Panc1 (cell line): ENCODE measurements at regions not wholly inside any gene's neighbourhood (a gene's known extent, or its start where the extent isn't known, plus 50 kb on each side); places are given as distances from the start of the nearest gene placed in this dataset.

Source experiments
- POLR2AphosphoS5 ChIP-seq: IDR thresholded peaks from 2 replicates; pipeline ENCODE4 v1.6.1; 2012; ENCODE audit warnings: mild to moderate bottlenecking, low read depth, low read length, moderate library complexity
- TF ChIP-seq, protein P1 (sequence below): fragments of 450-650 bp; IDR thresholded peaks from 2 replicates; pipeline ENCODE4 v1.5.1; 2017; ENCODE audit warnings: mild to moderate bottlenecking
- TF ChIP-seq, protein P2 (sequence below), 2 experiments: IDR thresholded peaks; 2 replicates each; pipeline ENCODE4 v1.6.1; 2011 to 2012; ENCODE audit warnings: low read depth in 2 of 2, control low read depth in 1 of 2, low read length in 1 of 2, mild to moderate bottlenecking in 1 of 2, moderate library complexity in 1 of 2; ENCODE audit not compliant: insufficient read depth in 1 of 2

DNA sequence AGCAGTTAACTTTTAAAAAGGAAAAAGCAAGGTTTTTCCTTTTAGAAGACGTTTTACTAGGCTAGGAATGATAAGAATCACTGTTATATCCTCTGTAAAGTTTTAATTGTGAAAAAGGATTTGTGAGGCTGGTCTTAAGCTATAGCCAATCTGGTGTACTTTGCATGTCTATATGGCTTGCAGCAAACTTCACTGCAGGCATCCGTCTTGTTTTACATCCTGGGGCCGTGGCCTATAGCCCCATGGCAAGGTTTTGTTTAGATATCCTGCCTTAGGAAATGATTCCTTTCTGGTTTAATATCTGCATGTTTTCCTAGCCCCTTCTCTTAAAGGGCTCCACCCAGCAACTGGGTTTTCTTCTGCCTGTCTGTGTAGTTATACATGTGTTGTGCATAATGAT lies 272.8 kb downstream of the ICE1 start:
- TF ChIP-seq, protein P1, sequence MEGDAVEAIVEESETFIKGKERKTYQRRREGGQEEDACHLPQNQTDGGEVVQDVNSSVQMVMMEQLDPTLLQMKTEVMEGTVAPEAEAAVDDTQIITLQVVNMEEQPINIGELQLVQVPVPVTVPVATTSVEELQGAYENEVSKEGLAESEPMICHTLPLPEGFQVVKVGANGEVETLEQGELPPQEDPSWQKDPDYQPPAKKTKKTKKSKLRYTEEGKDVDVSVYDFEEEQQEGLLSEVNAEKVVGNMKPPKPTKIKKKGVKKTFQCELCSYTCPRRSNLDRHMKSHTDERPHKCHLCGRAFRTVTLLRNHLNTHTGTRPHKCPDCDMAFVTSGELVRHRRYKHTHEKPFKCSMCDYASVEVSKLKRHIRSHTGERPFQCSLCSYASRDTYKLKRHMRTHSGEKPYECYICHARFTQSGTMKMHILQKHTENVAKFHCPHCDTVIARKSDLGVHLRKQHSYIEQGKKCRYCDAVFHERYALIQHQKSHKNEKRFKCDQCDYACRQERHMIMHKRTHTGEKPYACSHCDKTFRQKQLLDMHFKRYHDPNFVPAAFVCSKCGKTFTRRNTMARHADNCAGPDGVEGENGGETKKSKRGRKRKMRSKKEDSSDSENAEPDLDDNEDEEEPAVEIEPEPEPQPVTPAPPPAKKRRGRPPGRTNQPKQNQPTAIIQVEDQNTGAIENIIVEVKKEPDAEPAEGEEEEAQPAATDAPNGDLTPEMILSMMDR: no peak
- TF ChIP-seq, protein P2, sequence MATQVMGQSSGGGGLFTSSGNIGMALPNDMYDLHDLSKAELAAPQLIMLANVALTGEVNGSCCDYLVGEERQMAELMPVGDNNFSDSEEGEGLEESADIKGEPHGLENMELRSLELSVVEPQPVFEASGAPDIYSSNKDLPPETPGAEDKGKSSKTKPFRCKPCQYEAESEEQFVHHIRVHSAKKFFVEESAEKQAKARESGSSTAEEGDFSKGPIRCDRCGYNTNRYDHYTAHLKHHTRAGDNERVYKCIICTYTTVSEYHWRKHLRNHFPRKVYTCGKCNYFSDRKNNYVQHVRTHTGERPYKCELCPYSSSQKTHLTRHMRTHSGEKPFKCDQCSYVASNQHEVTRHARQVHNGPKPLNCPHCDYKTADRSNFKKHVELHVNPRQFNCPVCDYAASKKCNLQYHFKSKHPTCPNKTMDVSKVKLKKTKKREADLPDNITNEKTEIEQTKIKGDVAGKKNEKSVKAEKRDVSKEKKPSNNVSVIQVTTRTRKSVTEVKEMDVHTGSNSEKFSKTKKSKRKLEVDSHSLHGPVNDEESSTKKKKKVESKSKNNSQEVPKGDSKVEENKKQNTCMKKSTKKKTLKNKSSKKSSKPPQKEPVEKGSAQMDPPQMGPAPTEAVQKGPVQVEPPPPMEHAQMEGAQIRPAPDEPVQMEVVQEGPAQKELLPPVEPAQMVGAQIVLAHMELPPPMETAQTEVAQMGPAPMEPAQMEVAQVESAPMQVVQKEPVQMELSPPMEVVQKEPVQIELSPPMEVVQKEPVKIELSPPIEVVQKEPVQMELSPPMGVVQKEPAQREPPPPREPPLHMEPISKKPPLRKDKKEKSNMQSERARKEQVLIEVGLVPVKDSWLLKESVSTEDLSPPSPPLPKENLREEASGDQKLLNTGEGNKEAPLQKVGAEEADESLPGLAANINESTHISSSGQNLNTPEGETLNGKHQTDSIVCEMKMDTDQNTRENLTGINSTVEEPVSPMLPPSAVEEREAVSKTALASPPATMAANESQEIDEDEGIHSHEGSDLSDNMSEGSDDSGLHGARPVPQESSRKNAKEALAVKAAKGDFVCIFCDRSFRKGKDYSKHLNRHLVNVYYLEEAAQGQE (IDR thresholded peaks at IDR 0.05; ENCODE audit: insufficient read depth in 1 of 2, low read depth in 2 of 2, low read length in 1 of 2): no peak
- TF ChIP-seq POLR2AphosphoS5: no peak
